DMS153 (cell line): ENCODE measurements at regions not wholly inside any gene's neighbourhood (a gene's known extent, or its start where the extent isn't known, plus 50 kb on each side); places are given as distances from the start of the nearest gene placed in this dataset.
A peak's percentile ranks its signal among the peaks of the same experiment; 100 is the strongest.

Experiments
- DNase-seq: peaks from one replicate; lab custom pipeline; 2025; lab: John Stamatoyannopoulos, UW

DNA sequence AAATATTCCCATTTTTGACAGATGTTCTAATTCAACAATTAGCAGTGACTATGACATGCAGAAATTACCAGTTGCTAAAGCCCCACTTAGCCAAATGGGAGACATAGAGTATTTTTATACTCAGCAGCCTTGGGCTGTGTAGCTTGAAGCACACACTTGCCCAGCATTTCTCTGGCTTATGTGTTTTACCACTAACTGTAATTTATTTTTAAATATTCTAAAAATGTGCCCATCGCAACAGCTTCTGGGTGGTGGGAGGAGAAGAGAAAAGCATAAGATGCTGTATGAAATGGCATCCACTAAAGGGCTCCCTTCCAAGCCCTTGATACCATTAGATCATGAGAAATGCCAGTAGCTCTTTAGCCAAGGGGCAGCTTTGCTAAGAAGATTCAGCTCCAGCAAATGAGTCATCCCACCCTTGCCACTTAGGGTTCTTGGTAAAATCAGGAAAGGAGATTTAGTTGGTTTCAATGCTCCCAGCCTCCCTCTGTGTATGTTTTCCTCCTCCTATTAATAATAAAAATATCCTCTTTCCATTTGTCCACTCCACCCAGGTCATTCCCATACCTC lies 462.7 kb upstream of the DEPDC1 start:
- DNase-seq: no peak

DNA sequence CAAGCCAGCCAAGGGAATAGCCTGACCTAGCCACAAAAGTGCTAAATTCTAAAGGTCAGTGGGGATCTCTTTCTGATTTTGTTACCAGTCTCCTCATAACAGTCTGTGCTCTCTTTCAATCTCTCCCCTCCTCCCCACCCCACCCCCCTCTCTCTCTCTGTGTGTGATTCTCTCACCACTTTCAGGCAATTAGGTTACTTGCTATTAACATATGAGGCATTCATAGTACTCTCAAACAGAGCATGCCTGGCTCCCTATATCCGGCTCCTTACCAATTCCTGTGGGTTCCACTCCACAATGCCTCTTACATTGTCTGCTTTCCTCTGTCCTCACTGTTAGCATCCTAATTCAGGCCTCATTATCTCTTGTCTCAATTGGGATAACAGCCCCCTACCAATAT lies 464.3 kb upstream of the DEPDC1 start:
- DNase-seq: no peak

DNA sequence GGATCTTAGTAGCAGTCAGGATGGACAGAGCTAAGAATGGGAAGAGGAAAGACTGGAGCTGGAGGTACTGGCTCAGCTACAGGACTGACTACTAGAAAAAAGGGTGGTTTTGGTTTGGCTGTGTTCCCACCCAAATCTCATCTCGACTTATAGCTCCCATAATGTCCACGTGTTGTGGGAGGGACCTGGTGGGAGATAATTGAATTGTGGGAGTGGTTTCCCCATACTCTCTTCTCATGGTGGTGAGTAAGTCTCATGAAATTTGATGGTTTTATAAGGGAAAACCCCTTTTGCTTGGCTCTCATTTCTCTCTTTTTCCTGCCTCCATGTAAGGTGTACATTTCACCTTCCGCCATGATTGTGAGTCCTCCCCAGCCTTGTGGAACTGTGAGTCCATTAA lies 466.5 kb upstream of the DEPDC1 start:
- DNase-seq: no peak

DNA sequence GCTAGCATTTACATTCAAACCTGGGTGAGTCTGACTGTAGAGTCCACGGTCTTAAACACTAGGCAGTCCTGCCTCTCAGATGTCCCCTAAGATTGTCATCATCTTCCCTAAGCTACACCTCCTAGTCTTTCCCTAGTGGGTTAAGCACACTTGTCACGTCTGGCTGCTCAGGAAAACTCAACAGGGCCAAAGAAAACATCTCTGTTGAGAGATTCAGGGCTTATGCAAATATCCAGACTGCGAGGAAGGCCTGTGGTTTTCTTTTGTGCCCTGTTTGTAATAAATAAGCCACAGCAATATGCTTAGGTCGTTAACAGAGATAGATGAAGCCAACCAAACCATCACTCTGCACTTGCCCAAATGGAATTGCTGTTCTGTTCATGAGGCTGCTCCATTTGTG lies 472.6 kb upstream of the DEPDC1 start:
- DNase-seq: peak; percentile 30

DNA sequence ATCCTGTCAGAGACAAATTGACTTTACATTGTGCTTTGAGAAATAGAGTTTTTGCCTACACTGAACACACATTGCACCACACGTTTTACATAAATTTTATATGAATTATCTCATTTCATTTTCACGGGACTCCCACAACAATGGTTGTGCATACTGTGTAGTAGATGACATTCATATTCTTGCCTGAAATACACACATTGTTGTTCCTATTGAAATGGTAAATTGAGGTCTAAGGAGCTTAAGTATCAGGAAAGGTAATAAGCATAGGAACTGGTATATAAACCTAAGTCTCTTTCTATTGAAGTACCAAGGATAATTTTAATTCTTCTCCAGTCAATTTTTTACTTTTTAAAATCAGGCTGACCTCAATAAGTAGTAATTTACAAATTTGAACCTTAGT lies 473.7 kb upstream of the DEPDC1 start:
- DNase-seq: no peak

DNA sequence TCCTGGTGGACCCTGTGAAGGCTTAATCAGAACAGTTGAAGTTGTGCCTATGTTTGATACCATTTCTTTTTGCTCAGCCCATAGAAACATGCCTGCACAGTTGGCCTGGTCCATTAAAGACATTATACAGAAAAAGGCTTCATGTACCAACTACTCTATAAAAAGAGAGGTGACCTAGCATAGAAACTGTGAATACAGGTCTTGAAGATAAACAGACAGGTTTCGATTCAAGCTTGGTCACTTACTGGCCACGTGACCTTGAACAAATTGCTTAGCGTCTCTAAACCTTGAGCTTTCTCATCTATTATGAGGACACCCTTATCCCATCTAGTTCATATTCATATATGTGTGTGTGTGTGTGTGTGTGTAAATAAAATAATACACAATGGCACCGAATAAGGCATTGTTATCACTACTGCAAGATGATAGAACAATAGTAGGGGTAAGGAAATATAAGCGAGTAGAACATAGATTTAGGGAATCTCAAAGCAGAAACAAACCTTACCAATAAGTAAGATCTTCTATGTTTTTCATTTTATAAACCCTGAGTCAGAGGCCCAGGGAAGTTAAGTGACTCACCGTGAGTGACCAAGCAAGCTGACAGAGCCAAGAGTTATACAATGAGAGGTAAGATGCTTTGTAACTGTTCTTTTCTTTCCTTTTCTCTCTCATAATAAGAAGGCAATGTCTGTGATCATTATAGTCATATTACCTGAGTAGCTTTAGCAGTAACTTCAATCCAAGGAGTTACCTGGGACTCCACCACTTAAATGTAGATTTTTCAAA lies 476.8 kb upstream of the DEPDC1 start:
- DNase-seq: no peak

DNA sequence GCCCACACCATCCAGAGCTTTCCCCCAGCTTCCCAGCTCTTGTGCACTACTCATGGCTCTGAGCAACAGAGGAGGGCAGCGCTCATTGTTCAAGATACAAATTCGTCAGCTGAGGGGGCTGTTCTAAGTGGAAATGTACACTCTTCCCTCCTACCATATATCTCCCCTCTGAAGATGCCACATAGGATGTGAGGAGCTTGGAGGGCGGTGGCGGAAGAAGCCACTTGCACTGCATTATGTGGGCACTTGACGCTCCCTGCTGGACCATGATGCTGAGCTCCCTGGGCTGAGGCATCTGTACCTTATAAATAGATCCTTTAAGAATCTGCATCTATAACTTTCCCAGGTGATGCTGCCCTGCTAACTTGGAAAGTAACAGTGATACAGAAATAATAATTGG lies 477.6 kb upstream of the DEPDC1 start:
- DNase-seq: no peak

DNA sequence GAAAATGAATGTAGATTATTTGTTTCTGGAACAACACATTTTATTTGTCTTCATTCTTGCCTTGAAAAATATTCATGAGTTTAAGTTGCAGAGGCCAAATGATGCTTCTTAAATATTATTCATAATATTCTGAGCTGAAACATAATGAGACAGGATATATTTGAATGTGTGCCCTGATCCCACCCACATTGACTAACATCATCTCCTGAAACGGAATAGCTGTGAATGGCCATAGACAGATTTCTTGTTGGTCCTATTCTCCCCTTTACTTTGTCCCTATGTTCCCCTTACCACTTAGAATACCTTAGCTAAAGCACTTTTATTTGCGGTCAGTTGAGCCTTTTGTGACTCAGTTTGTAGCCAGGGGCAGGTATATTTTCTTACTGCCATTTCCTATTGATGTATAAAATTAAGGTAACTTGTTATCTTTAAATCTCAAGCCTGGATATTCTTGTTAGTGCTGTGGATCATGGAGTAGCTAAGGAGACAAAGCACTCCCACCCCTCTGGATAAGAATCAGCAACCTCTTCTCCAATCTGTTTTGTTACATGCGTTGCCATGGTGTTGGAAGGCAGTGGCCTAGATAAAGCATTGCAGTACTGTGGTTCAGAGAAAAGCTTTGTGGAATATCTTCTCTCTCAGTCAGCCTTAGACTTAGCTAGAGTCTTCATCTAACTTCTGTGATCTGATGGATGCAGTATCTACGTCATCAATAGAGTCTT lies 478.5 kb upstream of the DEPDC1 start:
- DNase-seq: peak; percentile 51

DNA sequence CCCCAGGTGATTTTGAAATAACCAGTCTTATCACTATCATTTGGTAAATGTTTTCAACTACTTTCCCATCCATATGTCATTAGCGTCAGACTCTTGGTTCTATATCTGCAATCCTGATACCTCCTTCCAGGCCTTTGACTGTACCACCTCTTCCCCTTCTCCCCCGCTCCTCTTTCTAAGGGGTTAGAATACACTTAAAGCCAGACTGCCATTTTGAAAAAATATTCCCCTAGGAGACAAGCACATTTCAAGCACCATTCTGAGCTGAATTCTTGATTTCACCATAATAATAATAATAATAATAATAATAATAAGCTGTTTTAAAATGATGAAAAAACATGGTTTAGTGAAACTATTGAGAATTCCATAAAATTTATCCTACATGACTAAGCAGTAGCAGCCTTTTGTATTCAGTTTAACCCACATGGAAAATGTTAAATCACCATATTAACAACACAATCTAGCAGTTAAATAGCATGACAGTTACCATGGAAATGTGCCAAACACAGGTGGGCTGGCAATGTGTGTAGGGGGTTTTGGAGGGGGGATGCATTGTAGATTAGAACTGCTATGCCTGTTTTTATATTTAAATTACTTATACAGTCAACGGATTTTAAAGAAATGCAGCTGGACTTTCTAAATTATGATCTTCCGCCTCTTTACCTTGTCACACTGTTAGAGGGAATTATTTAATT lies 480.2 kb upstream of the DEPDC1 start:
- DNase-seq: no peak

DNA sequence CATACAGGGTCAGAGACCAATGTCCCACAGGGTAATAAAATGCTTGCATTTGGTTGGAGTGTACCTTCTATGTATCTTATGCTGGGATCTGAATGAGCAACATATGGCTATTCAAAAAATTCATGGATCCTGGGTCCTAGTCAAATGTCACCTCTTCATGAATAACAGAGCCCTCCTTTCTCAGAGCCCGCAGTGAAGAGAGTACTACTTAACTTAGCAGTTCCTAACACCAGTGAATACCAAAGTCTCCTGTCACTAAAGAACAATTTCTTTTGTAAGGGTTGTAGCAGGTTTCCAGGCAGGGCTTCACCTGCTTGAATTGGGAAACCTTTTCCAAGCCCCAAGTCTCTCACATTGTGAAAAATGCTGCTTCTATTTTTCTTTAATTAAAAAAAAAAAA lies 483.0 kb upstream of the DEPDC1 start:
- no peak for DNase-seq

DNA sequence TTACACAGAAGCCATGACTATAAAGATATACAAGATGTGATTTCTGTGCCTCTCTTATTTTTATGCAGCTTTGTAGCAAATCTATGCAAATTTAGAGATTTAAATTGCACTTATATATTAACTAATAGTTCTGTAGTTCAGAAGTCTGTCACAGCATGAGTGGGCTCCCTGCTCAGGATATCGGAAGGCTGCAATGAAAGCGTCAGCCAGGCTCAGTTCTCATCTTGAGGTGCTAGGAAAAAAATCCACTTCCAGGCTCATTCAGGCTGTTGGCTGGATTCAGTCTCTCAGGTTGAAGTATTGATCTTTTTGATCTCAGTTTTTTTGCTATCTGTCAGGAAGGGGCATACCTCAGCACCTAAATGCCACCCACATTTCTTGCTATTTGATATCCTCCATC lies 487.4 kb upstream of the DEPDC1 start:
- no peak for DNase-seq

DNA sequence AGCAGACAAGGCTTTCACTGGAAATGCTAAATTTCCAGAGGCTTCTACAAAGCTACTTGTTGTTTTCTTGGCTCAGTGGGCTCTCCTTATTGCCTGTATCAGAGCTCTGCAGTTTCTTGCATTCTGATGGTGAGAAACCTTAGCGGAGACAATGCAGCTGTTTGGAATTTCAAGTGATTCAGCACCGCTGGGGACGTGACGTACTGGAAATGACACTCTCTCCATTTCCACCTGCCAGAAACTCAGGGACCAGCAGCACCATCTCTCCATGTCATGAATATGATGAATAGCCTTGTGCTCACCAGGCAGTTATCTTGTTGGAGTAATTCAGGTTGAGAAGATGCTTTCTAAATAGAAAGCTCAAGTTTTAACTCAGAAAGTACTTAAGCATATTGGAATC lies 497.2 kb upstream of the DEPDC1 start:
- DNase-seq: no peak

DNA sequence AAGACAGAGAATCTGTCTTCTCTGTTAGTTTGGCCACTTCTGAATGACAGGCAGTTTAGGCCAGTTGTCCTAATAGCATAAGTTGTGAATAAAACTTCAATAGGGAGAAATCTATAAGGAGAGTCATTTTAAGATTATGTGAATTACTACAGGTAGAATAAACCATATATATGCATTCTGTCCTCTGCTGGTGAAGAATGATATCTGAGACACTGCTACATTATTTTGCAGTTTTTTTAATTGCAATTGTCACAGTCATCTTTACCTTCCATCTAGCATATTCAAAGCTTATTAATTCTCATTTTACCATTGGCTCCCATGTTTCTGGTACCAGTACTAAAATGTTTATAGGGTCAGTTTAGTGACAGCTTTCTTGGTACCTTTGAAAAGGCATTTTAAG lies 519.6 kb upstream of the DEPDC1 start:
- DNase-seq: no peak

DNA sequence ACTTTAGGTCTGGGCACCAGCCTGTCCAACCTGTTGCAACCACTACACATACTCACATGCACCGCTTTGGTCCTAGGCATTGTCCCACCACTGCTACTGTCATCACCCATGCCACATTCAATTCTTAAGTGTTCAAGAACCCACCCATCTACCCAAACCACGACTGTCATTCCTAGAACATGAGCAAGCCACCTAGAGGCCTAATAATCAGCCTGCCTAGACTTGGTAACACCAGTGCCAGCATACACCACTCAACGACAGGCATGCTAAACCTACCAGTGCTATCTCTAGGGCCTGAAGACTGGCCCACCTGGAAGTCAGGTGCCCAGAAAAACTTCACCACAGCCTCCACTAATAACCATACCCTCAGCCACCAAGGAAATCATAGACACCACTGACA lies 532.8 kb upstream of the DEPDC1 start:
- no peak for DNase-seq

DNA sequence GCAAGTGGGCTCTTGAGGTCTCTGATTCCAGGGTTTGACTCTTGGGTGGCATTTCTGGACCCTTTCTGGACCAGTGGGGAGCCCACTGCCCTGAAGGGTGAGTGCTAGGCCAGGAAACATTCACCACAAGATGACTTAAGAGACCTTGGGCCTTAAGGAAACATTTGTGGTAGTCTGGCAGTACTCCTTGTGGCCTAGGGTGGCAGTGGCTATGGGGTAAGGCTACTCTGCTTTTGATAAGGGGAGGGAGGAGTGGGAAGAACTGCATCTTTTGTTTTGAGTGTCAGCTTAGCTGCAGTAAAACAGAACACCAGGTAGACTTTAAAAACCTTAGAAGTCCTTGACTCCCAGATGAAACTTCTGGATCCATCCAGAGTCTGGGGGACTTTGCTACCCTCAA lies 529.3 kb upstream of the LRRC7 start:
- no peak for DNase-seq

DNA sequence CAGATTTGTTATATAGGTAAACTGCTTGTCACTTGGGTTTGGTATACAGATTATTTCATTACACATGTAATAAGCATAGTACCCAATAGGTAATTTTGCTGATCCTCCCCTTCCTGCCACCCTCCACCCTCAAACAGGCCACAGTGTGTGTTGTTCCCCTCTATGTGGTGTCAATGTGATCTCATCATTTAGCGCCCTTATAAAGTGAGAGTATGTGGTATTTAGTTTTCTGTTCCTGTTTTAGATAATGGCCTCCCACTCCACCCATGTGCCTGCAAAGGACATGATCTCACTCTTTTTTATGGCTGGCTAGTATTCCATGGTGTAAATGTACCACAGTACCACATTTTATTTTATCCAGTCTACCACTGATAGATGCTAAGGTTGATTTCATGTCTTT lies 522.1 kb upstream of the LRRC7 start:
- DNase-seq: no peak

DNA sequence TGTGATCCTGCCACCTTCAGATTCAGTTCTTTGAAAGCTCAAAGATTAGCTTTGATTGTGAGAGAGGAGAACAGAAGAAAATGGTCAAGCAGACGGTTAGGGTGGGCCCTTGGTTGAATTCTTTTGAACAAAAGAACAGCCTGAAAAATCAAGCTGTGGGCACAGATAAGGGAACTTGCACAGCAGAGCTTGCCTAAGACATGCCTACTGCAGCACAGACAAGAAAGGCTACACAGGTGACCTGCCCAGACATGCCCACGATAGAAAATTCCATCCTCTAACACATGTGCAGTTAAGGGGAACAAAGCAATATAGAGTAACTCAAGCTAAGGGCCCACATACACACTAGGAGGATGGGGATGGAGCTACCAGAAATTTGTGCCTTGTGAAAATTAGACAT lies 512.5 kb upstream of the LRRC7 start:
- peak; percentile 58 for DNase-seq

DNA sequence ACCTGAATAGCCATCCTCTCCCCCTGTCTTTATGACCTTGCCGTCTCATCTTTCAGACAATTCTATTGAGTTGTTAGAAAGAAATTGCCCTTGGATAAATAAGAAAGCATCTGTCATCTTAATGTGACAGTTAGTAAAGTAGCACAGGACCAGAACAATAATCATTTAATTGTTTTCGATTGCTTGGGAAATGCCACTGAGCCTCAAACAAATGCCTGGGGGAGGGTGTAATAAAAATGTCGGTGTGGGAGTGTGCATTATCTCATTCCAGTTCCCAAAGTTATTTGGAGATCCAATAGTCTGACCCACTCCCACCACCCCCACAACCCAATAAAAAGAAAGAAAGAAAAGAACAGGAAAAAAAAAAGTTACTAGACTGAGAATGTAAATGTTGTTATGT lies 509.3 kb upstream of the LRRC7 start:
- DNase-seq: no peak

DNA sequence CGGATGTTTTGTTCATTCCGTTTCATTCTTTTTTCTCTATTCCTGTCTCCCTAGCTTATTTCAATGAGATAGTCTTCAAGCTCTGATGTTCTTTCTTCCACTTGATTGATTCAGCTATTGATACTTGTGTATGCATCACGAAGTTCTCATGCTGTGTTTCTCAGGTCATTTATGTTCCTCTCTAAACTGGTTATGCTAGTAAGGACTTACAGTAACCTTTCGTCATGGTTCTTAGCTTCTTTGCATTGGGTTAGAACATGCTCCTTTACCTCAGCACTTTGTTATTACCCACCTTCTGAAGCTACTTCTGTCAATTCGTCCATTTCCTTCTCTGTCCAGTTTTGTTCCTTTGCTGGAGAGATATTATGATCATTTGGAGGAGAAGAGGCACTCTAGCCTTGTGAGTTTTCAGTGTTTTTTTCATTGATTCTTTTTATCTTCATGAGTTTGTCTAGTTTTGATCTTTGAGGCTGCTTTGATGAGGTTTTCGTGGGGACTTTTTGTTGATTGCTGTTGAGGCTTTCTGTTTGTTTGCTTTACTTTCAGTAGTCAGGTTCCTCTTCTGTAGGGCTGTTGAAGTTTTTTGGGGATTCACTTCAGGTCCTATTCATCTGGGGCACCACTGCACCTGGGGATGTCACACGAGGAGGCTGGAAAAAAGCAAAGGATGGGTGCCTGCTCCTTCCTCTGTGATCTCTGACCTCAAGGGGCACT lies 496.9 kb upstream of the LRRC7 start:
- DNase-seq: no peak

DNA sequence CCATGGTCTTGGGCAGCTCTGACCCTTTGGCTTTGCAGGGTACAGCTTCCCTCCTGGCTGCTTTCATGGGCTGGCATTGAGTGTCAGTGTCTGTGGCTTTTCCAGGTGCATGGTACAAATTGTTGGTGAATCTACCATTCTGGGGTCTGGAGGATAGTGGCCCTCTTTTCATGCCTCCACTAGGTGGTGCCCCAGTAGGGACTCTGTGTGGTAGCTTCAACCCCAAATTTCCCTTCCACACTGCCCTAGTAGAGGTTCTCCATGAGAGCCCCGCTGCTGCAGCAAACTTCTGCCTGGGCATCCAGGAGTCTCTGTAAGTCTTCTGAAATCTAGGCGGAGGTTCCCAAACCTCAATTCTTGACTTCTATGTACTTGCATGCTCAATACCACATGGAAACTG lies 494.5 kb upstream of the LRRC7 start:
- no peak for DNase-seq

DNA sequence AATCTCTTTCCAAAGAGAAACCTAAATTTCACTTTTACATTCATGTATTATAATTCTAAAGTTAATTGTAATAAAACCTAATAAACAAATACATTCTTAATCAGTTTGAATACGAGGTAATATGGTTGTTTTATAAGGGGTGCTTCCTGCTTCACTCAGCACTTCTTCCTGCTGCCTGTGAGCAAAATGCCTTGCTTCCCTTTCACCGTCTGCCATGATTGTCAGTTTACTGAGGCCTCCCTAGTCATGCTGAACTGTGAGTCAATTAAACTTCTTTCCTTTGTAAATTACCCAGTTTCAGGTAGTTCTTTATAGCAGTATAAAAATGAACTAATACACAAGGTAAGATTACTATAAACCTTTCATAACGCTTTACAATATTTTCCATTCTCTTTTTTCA lies 491.1 kb upstream of the LRRC7 start:
- DNase-seq: peak; percentile 0

DNA sequence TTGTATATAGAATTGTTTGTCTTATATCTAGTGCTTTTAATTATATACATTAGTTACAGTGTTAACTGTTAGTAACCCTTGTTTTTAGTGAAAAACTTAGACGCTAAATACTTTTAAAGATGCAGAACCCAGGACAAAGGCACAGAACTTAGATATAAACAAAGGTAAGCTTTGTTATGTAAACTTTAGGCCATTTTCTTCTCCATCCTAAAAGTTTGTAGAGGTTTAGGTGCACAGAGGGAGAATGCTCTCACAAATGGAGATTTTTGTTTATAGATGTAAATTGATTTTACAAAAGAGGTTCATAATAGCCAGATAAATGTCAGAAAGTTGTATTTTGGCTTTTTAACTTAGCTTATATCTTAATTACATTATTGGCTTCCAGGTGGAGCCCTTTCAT lies 490.5 kb upstream of the LRRC7 start:
- DNase-seq: no peak
